ENCODE measurements at regions not wholly inside any gene's neighbourhood (a gene's known extent, or its start where the extent isn't known, plus 50 kb on each side); places are given as distances from the start of the nearest gene placed in this dataset.
A peak's percentile ranks its signal among the peaks of the same experiment; 100 is the strongest.

DNA sequence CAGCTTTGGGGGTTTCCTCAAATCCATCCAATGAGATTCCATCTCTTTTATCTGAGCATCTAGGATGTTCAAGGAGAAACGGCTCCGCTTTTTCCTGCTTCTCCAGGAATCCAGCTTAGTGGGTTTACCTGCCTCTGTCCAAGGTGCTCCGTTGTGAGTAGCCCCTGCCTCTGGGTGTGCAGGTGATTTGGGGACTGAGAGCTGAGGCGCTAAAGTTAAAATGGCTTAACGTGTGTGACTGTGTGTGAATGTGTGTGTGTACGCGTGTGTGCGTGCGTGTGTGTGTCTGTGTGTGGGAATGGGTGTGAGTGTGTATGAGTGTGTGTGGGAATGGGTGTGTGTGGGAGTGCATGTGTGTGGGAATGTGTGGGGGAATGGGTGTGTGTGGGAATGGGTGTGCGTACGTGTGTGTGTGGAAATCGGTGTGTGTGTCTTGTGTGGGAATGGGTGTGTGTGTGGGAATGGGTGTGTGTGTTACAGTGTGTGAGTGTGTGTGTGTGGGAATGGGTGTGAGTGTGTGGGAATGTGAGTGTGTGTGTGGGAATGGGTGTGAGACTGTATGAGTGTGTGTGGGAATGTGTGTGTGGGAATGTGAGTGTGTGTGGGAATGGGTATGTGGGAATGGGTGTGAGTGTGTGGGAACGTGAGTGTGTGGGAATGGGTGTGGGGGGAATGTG, 90.2 kb upstream of the INSIG1 start:
- Histone ChIP-seq H3K27me3 (peaks cover 0 to 9% (median 0%) of the 10 kb centered on the region in 3 donors), H3K4me1 (peaks cover 0 to 15% (median 8%) of the 10 kb centered on the region in 4 donors), H3K36me3 (no peaks in the 10 kb centered on the region), H3K4me3 (no peak overlapping the region), H3K9me3 (no peaks in the 10 kb centered on the region), H3K27ac (peak overlapping the region in 2 of 4 donors; percentile 49 to 70)
- 77 to 84% methylated on average over 13 of the region's 13 CpGs for WGBS, 2 donors
- DNase-seq: no peak
- TF ChIP-seq EP300 (IDR thresholded peaks at IDR 0.05): no peak
- intact Hi-C loops (cut with DNase I): loop anchor here (5.0 kb wide), 1 partner anchor 200 kb away; no protein-coding TSS in a partner anchor

DNA sequence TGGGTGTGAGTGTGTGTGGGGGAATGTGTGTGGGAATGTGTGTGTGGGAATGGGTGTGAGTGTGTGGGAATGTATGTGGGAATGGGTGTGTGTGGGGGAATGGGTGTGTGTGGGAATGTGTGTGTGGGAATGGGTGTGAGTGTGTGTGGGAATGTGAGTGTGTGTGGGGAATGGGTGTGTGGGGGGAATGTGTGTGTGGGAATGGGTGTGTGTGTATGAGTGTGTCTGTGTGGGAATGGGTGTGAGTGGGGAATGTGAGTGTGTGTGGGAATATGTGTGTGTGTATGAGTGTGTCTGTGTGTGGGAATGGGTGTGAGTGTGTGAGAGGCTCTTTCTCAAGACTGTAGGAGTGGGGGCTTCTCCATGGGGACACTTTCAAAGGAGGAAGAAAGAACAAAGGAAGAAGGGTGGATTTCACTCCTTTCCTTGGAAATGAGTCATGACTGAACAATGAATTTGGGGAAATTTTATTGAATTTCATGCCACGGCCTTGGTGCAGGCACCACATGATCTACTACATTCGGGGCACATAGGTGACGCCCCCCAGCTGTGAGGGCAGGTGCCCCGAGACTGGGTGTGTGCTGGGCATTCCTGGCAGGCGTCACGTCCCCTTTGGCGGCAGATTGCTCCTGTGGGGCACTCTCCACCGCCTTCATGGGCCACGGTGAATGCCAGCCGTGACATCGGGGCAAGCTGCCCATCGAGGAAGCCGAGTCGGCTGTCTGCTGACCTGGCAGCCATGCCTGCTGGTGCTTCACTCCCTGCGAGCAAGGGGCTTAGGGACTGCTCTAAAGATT, 88.8 kb upstream of the INSIG1 start:
- Histone ChIP-seq H3K4me3 (no peak overlapping the region), H3K27ac (peak overlapping the region in 2 of 4 donors; percentile 37 to 59), H3K4me1 (peaks cover 0 to 15% (median 8%) of the 10 kb centered on the region in 4 donors), H3K36me3 (no peaks in the 10 kb centered on the region), H3K9me3 (no peaks in the 10 kb centered on the region), H3K27me3 (peaks cover 0 to 16% (median 2%) of the 10 kb centered on the region in 3 donors)
- intact Hi-C loops (cut with DNase I): loop anchor here (5.0 kb wide), 1 partner anchor 202 kb away; no protein-coding TSS in a partner anchor
- 73 to 86% methylated on average over 15 of the region's 15 CpGs for WGBS, 2 donors
- TF ChIP-seq, protein P1, sequence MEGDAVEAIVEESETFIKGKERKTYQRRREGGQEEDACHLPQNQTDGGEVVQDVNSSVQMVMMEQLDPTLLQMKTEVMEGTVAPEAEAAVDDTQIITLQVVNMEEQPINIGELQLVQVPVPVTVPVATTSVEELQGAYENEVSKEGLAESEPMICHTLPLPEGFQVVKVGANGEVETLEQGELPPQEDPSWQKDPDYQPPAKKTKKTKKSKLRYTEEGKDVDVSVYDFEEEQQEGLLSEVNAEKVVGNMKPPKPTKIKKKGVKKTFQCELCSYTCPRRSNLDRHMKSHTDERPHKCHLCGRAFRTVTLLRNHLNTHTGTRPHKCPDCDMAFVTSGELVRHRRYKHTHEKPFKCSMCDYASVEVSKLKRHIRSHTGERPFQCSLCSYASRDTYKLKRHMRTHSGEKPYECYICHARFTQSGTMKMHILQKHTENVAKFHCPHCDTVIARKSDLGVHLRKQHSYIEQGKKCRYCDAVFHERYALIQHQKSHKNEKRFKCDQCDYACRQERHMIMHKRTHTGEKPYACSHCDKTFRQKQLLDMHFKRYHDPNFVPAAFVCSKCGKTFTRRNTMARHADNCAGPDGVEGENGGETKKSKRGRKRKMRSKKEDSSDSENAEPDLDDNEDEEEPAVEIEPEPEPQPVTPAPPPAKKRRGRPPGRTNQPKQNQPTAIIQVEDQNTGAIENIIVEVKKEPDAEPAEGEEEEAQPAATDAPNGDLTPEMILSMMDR (IDR thresholded peaks at IDR 0.05): no peak
- TF ChIP-seq EP300 (IDR thresholded peaks at IDR 0.05) (no peak), POLR2AphosphoS5 (IDR thresholded peaks at IDR 0.05) (peak in 1 of 4 donors; percentile 21), POLR2A (IDR thresholded peaks at IDR 0.05) (no peak)
- no peak for DNase-seq

DNA sequence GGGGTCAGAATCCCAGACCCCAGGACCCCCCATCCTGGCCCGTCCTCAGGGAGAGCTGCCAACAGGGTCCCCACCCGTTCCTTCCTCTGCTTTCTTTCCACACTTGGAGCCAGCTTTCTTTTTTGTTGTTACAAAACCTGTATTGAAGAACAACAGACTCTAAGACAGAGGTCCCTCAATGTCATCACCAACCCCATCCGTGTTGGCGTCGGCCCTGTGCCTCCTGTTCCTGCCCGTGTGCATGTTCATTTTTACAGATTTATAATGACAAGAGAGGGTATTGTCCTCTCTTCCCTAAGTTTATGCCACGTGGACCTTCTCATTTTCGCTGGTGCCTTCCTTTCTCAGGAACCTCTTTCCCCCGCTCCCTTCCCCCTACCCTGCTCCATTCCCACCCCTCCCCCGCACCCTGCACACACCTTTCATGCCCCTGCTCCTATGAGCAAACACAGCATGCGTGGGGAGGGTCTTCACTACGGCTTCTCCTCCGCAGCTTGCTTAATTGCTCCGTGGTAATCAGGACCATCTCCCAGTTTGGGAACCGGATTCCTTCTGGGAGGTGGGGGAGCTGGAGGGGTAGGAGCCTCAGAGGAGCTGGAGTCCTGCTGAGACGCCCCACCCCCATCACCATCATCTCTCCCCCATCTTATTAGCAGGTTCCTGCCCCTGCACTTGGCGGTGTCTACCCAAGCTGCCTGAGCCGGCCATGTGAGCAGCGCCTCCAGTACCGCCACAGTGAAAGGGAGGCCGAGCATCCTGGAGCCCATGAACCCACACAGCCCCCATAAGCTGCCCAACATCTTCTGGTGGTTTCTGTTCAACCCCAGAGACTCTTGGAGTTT, 88.0 kb upstream of the INSIG1 start:
- TF ChIP-seq EP300 (IDR thresholded peaks at IDR 0.05) (no peak), POLR2AphosphoS5 (IDR thresholded peaks at IDR 0.05) (no peak), POLR2A (IDR thresholded peaks at IDR 0.05) (no peak)
- TF ChIP-seq, protein P1 (IDR thresholded peaks at IDR 0.05): no peak

DNA sequence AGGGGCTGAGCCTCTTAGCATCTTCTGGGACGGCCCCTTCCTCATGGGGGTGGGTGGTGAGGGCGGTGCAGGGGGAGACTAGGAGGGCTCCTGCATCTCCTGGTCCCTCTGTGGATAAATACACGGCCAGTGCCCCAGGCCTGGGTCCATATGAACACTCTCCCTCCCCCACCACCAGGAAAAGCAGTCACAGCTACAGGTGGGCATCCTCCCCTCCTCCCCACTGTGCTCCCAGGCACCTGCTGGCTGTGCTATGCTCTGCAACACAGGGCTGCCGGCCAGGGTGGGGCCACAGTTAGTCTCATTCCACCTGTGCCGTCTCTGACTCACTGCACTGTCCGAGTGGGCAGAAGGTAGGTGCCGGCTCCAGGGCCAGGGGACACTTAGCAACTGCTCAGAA, 87.3 kb upstream of the INSIG1 start:
- H3K27me3 ChIP-seq: peaks cover 6 to 31% (median 17%) of the 10 kb centered on the region in 3 donors
- no peaks in the 10 kb centered on the region for H3K36me3 ChIP-seq
- no peak for DNase-seq
- intact Hi-C loops (cut with DNase I): no loop called here
- WGBS, 2 donors: 46 to 65% methylated on average over 7 of the region's 7 CpGs
- peaks cover 0 to 15% (median 11%) of the 10 kb centered on the region in 4 donors for H3K4me1 ChIP-seq
- H3K4me3 ChIP-seq: no peak overlapping the region
- no peaks in the 10 kb centered on the region for H3K9me3 ChIP-seq
- TF ChIP-seq POLR2A (IDR thresholded peaks at IDR 0.05) (no peak), EP300 (IDR thresholded peaks at IDR 0.05) (no peak), POLR2AphosphoS5 (IDR thresholded peaks at IDR 0.05) (no peak)
- TF ChIP-seq, protein P1 (IDR thresholded peaks at IDR 0.05): no peak
- H3K27ac ChIP-seq: peak overlapping the region in 1 of 4 donors; percentile 59

More for the DNA sequence above, 88.0 kb upstream of the INSIG1 start:
- Histone ChIP-seq H3K9me3 (no peaks in the 10 kb centered on the region), H3K27me3 (peaks cover under 1 to 24% (median 10%) of the 10 kb centered on the region in 3 donors), H3K4me1 (peaks cover 0 to 18% (median 13%) of the 10 kb centered on the region in 4 donors), H3K4me3 (no peak overlapping the region), H3K36me3 (no peaks in the 10 kb centered on the region), H3K27ac (peak overlapping the region in 2 of 4 donors; percentile 37 to 59)
- intact Hi-C loops (cut with DNase I): loop anchor here (5.0 kb wide), 1 partner anchor 202 kb away; no protein-coding TSS in a partner anchor
- 55 to 73% methylated on average over 21 of the region's 21 CpGs for WGBS, 2 donors
- peak; percentile 48 for DNase-seq

Data from sigmoid colon (tissue), 6 donors.